UCSD-AML1 (cell line): ENCODE measurements at regions not wholly inside any gene's neighbourhood (a gene's known extent, or its start where the extent isn't known, plus 50 kb on each side); places are given as distances from the start of the nearest gene placed in this dataset.

ENCODE experiments used
- DNase-seq: peaks from one replicate; lab custom pipeline; 2025; ENCODE audit not compliant: unreplicated experiment; lab: John Stamatoyannopoulos, UW

GRCh38 chr13:24074678-24075077 is 85.8 kb upstream of the SPATA13 start:
- no peak for DNase-seq

DNA sequence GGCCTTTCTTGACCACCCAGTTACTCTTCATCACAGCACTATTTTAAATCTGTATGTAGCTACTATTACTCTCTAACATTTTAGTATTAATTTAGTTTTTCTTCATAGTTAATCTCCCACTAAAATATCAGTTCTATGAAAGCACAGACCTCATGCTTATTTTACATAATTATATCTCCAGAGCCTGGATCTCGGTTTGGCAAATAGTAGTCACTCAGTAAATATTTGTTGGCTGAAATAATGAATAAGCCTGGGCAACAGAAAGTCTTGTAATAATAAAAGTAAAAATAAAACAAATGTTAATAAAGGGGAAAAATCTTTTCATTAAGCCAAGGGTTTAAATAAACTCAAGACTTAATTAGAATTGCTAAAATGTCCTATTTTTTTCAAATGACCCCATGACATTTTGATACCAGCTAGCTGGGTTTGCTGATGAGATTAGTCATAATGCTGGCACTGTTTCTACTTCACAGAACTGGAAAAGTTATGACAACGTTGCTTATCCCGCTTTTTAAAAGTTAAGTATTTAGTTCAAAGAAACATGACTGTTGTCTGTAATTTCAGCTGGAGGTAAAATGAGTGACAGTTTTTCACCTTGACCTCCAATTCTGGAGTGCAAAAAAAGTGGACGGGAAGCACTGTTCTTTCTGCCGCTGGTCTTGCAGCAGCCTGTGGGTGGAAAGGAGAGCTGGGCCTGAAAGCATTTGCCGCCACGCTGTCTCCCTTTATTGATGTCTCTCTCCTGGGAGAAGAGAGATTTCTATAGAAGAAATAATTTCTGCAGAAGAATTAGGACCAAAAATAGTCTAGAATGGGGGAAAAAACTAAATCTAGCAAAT is 85.2 kb upstream of the SPATA13 start:
- no peak for DNase-seq

GRCh38 chr13:24076109-24076508 is 84.4 kb upstream of the SPATA13 start:
- DNase-seq = no peak

DNA sequence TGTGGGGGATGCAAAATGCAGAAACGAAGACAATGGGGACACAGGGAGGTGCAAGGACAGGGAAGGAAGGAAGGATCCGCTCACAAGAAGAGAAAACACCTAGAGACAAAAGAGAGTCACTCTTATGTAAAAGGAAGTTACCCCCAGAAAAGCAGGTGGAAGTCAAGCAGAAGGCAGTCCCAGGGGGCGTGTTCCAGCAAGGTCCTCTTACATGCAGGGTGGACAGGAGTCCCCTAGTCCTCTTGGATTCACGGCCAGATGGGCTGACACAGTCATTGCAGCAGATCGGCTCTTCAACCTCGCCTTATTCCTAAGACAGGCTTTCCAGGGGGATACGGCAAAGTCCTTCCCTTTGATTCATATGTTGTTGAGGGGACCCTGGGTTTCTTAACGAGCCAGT is 83.9 kb upstream of the SPATA13 start:
- no peak for DNase-seq

GRCh38 chr13:24080134-24080533 is 80.4 kb upstream of the SPATA13 start:
- no peak for DNase-seq

DNA sequence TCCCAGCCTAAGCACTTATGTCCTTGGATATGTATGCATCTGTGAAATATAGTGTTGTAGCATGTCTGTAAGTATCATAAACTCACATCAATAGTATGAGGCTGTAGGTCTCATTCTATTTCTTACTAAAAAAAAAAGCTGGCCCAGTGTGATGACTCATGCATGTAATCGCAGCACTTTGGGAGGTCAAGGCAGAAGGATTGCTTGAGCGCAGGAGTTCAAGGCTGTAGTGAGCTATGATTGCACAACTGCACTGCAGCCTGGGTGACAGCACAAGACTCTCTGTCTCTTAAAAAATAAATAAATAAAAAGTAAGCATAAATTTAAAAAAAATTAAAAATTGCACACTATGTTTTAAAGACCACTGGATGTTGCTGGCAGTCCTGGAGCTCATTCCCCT is 79.1 kb upstream of the SPATA13 start:
- no peak for DNase-seq

GRCh38 chr13:24083141-24083540 is 77.4 kb upstream of the SPATA13 start:
- no peak for DNase-seq

- no peak for DNase-seq
Observed at GRCh38 chr13:24083722-24084421, 76.6 kb upstream of the SPATA13 start.

- no peak for DNase-seq
Observed at GRCh38 chr13:24085662-24086061, 74.9 kb upstream of the SPATA13 start.

GRCh38 chr13:24086642-24087041 is 73.9 kb upstream of the SPATA13 start:
- DNase-seq = no peak

DNA sequence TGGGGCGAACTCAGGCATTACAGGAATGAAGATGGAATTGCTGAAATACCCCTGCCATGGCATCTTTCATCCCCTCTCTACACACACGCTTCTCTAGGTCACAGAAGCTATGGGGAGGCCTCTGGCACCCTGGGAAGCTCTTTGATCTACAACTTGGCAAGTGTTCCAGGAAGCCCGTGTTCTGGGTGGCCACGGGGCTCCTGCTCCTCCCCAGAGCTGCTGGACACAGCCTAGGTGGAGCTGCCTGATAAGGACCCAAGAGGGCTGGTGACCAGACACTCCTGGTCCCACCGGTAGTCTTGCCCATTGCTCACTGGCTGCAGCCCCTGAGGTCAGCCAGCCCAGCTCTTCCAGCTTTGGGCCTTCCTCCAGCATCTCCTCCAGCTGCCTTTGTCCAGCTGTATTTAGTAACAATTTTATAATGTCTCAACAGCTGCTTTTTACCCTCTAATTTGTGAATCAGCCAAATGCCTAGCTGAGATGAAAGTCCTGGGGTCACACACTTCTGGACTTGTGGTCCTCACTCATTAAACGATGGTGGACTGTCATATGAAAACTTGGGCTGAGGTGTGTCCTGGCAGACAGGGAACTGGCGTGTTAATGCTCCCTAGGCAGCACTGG is 72.8 kb upstream of the SPATA13 start:
- no peak for DNase-seq

DNA sequence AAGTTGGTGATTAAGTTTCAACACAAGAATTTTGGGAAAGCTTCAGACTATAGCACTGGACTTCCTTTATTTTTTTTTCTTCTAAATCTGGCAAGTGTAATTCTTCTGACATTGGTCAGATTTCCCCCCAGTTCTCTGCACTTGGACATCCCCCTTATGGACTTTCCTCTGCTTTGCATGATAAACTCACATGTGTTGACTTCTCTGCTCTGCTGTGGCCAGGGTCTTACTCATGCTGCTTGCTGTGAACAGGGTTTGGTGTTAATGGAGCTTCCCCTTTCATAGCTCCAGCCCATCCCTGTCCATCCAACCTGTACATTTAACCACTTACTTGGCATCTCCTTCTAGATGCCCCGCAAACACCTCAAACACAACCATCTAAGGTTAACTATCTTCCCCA is 70.5 kb upstream of the SPATA13 start:
- DNase-seq = no peak

DNA sequence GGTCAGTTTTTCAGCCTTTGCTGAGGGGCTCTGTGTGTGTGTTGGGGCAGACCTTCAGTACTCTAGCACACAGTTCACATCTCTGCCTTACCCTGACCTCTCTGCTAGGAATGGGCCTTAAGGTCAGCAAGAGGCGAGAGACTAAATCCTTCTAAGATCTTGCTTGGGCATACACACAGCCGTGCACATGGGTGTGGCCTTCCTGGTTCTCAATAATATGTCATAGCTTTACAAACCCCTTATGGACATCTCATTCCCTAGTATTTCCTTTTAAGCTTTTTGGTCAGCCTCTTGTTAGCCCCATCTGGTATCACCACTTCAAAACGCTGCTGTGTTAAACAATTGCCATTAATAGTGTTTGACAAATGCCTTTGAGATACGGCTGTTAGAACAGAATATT is 69.4 kb upstream of the SPATA13 start:
- DNase-seq = no peak

- DNase-seq = no peak
Observed at GRCh38 chr13:24092108-24092507, 68.4 kb upstream of the SPATA13 start.

- no peak for DNase-seq
Observed at GRCh38 chr13:24093047-24093446, 67.5 kb upstream of the SPATA13 start.

DNA sequence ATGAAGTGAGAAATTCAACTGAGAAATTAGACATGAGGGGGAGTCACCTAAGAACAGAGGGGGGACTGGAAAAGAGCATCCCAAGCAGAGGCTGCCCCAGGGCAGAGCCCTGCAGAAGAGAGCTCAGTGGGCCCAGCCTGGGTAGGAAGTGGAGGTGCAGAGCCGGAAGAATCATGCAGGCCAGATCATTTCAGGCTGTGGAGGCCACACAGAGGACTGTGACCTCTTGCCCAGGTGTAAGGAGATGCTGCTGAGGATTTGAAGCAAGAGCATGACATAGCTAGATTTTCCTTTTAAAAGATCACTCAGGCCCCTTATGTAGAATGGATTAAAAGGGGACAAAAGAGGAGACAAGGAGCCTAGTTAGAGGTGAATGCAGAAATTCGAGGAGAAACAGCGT is 63.9 kb upstream of the SPATA13 start:
- no peak for DNase-seq

- DNase-seq = peak; percentile 17
Observed at GRCh38 chr13:24097064-24097463, 63.5 kb upstream of the SPATA13 start.

DNA sequence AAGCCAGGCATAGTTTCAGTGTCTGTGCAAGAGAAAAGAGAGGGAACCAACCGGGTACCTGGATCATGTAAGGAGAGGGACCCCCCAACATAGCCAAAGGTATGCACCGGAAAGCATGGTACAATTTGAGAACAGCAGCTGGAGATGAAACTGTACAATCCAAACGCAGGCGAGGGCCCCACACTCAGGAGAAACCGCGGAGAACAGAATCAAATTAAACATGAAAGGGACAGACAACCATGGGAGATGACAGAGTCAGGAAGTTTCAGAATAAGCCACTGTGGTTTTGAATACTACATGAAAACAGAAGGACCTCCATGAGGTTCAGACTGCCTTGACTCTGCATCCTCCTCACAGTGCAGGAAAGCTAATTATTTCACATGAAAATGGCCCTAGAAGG is 62.9 kb upstream of the SPATA13 start:
- DNase-seq = no peak

- no peak for DNase-seq
Observed at GRCh38 chr13:24099490-24099889, 61.0 kb upstream of the SPATA13 start.

DNA sequence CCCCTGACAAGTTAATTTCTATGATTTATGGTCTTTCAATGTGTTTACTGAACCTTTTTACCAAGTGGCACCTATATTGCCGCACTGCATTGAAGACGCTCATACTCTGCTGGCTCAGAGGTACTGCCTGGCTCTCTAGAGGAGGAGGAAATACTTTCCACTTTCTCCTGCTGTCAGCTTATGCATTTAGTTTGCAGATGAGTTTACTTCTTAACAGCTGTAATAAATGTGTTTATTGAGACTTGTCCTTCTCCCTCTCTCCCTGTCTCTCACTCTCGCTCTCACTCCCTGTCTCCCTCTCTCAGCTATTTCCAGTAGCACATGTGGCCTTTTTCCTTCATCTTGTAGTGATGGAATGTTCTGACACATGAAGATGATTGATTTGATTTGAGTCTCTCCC is 60.3 kb upstream of the SPATA13 start:
- no peak for DNase-seq

DNA sequence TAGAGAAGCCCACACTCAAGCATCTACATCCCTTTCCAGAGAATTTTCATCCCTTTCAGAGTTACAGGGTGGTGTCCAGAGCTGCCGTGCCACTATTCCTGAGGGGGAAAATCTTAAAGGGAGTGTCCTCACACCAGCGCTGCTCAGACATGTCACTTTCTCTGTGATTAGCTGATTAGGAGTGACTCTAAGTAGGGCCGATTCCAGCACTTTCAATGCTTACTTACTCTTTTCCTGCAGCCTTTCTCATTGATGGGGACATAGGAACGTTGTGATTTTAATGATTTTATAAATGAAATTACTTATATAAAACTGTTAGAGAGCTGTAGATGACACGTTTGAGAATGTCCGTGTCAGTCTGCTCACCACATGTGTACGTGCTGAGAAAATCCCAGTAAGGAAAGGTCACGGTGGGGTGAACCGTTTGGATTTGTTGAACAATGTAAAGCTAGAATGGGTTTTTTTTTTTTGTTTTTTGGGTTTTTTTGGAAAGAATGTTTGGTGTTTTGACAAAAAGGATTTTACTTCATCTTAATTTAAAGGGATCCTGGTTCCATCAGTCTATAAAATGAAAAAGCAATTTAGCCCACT is 56.6 kb upstream of the SPATA13 start:
- no peak for DNase-seq

DNA sequence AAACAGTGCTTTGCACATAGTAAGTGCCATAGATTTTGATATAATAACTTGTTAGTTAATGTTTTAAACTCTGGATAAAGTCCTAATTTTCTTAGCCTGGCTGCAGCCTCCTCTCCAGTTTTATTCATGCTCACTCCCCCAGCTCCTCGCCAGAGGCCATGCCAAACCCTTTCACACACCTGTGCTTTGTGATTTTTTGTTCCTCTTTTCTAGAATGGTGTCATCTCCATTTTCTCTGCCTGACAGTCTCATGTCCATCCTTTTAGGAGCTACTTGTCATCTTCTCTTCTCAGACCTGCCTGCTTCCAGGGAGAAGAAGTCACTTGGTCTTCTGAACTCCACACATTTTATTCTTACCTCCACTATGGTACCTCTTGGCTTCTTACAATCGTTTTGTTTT is 55.8 kb upstream of the SPATA13 start:
- DNase-seq = no peak
